ENCODE measurements at regions not wholly inside any gene's neighbourhood (a gene's known extent, or its start where the extent isn't known, plus 50 kb on each side); places are given as distances from the start of the nearest gene placed in this dataset.

DNA sequence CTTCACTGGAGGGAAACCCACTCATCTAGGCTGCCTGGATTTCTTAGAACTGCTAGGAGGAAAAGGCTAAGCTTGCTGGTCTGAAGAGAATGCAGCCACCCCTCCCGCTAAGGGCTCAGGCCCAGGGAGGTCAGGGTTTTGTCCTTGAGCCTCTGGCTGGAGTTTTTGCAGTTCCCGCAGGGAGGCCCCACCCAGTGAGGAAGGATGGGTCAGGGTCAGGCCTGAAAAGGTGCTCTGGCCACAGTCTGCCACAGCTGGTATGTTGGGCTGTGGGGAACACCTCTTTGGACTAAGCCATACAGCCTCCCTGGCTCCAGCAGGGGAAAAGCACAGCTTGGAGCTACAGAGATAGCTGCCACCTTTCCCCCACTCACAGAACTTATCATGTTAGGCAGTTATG is 71.4 kb upstream of the PAPPA2 start:
- TF ChIP-seq, protein P1, sequence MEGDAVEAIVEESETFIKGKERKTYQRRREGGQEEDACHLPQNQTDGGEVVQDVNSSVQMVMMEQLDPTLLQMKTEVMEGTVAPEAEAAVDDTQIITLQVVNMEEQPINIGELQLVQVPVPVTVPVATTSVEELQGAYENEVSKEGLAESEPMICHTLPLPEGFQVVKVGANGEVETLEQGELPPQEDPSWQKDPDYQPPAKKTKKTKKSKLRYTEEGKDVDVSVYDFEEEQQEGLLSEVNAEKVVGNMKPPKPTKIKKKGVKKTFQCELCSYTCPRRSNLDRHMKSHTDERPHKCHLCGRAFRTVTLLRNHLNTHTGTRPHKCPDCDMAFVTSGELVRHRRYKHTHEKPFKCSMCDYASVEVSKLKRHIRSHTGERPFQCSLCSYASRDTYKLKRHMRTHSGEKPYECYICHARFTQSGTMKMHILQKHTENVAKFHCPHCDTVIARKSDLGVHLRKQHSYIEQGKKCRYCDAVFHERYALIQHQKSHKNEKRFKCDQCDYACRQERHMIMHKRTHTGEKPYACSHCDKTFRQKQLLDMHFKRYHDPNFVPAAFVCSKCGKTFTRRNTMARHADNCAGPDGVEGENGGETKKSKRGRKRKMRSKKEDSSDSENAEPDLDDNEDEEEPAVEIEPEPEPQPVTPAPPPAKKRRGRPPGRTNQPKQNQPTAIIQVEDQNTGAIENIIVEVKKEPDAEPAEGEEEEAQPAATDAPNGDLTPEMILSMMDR (IDR thresholded peaks at IDR 0.05; ENCODE audit: insufficient read depth, low read length, poor library complexity, severe bottlenecking): no peak
- TF ChIP-seq EZH2phosphoT487 (conservative IDR thresholded peaks at IDR 0.05; ENCODE audit: low read length): no peak

Measured in SU-DHL-6 (cell line).